H4 (cell line): ENCODE measurements at regions not wholly inside any gene's neighbourhood (a gene's known extent, or its start where the extent isn't known, plus 50 kb on each side); places are given as distances from the start of the nearest gene placed in this dataset.

Experiments
- DNase-seq: peaks from one replicate; pipeline ENCODE4 v3.0.0-alpha.2; 2015; ENCODE audit warnings: low spot score

GRCh38 chr12:19053218-19053617 is 76.3 kb upstream of the PLEKHA5 start:
- DNase-seq = no peak

GRCh38 chr12:19054035-19054434 is 75.5 kb upstream of the PLEKHA5 start:
- no peak for DNase-seq

- DNase-seq = no peak
Measured at GRCh38 chr12:19055589-19055988, 73.9 kb upstream of the PLEKHA5 start.

- DNase-seq = no peak
Measured at GRCh38 chr12:19058235-19059021, 71.1 kb upstream of the PLEKHA5 start.

GRCh38 chr12:19064713-19065112 is 64.8 kb upstream of the PLEKHA5 start:
- DNase-seq = no peak

GRCh38 chr12:19065223-19065622 is 64.3 kb upstream of the PLEKHA5 start:
- DNase-seq = no peak

- DNase-seq = no peak
Measured at GRCh38 chr12:19065871-19066270, 63.7 kb upstream of the PLEKHA5 start.

- DNase-seq = no peak
Measured at GRCh38 chr12:19066475-19067001, 63.0 kb upstream of the PLEKHA5 start.

- DNase-seq = no peak
Measured at GRCh38 chr12:19068137-19068536, 61.4 kb upstream of the PLEKHA5 start.

- no peak for DNase-seq
Measured at GRCh38 chr12:19070341-19070740, 59.2 kb upstream of the PLEKHA5 start.

GRCh38 chr12:19074700-19075099 is 54.8 kb upstream of the PLEKHA5 start:
- no peak for DNase-seq

- no peak for DNase-seq
Measured at GRCh38 chr12:19075711-19076340, 53.7 kb upstream of the PLEKHA5 start.
